CD1c-positive myeloid dendritic cell (primary cell): ENCODE measurements at regions not wholly inside any gene's neighbourhood (a gene's known extent, or its start where the extent isn't known, plus 50 kb on each side); places are given as distances from the start of the nearest gene placed in this dataset.

Source experiments
- DNase-seq: peaks from one replicate; pipeline ENCODE4 v3.0.0-alpha.2; 2016; ENCODE audit errors: extremely low spot score

GRCh38 chr13:72229067-72229466, 362.1 kb upstream of the DACH1 start:
- DNase-seq = no peak

- DNase-seq = peak; percentile 6
These were observed 354.4 kb upstream of the DACH1 start for GRCh38 chr13:72221276-72221962.

- DNase-seq = peak; percentile 73
These were observed 352.0 kb upstream of the DACH1 start for GRCh38 chr13:72218966-72219365.

GRCh38 chr13:72217142-72217541, 350.1 kb upstream of the DACH1 start:
- no peak for DNase-seq

GRCh38 chr13:72208112-72208645, 341.2 kb upstream of the DACH1 start:
- no peak for DNase-seq

- DNase-seq = no peak
These were observed 338.8 kb upstream of the DACH1 start for GRCh38 chr13:72205773-72206172.

GRCh38 chr13:72204291-72204690, 337.3 kb upstream of the DACH1 start:
- no peak for DNase-seq

GRCh38 chr13:72201726-72202125, 334.7 kb upstream of the DACH1 start:
- DNase-seq = no peak

GRCh38 chr13:72199640-72200039, 332.6 kb upstream of the DACH1 start:
- no peak for DNase-seq

GRCh38 chr13:72198967-72199560, 332.1 kb upstream of the DACH1 start:
- no peak for DNase-seq

- no peak for DNase-seq
These were observed 331.0 kb upstream of the DACH1 start for GRCh38 chr13:72198042-72198441.

- no peak for DNase-seq
These were observed 328.2 kb upstream of the DACH1 start for GRCh38 chr13:72195044-72195704.

- DNase-seq = no peak
These were observed 327.5 kb upstream of the DACH1 start for GRCh38 chr13:72194523-72194922.

- DNase-seq = no peak
These were observed 319.9 kb upstream of the DACH1 start for GRCh38 chr13:72186730-72187422.

GRCh38 chr13:72185776-72186175, 318.8 kb upstream of the DACH1 start:
- DNase-seq = no peak

- DNase-seq = no peak
These were observed 314.7 kb upstream of the DACH1 start for GRCh38 chr13:72181661-72182060.

- no peak for DNase-seq
These were observed 313.4 kb upstream of the DACH1 start for GRCh38 chr13:72180253-72180952.

GRCh38 chr13:72174549-72174948, 307.5 kb upstream of the DACH1 start:
- DNase-seq = no peak

- no peak for DNase-seq
These were observed 303.6 kb upstream of the DACH1 start for GRCh38 chr13:72170571-72170970.

- DNase-seq = no peak
These were observed 301.3 kb upstream of the DACH1 start for GRCh38 chr13:72168126-72168855.

GRCh38 chr13:72166102-72166650, 299.2 kb upstream of the DACH1 start:
- no peak for DNase-seq
